ENCODE measurements at regions not wholly inside any gene's neighbourhood (a gene's known extent, or its start where the extent isn't known, plus 50 kb on each side); places are given as distances from the start of the nearest gene placed in this dataset.

DNA sequence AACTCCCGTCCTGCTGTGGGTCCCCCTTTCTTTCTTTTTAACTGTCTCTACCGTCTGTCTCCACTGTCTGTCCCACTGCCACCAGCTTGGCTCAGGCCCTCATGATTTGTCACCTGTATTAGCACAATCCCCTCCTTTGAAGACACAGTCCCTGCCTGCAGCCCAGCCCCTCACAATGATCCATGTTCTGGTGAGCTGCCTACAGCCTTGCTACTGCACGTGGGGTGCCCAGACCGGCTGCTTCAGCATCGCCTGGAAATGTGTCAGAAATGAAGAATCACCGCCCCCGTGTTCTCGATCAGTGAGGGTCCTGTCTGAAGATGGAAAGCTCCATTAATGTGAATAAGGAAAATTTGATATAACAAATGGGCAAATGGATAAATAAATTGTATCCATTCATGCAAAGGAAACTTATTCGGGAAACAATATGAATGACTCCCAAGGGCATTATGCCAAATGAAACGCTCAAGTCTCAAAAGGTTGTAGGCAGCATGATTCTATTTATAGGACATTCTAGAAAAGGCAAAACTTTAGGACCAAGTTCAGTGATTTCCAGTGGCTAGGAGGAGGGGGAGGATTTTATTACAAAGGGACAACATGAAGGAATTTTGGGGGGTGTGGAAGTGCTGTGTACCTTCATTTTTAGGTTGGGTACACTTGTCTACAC lies 59.4 kb upstream of the CD83 start:
- DNase-seq (ENCODE audit: low read depth): no peak
- H3K4me3 ChIP-seq (ENCODE audit: low read depth, low read length): no peak overlapping the region
- TF ChIP-seq, protein P1, sequence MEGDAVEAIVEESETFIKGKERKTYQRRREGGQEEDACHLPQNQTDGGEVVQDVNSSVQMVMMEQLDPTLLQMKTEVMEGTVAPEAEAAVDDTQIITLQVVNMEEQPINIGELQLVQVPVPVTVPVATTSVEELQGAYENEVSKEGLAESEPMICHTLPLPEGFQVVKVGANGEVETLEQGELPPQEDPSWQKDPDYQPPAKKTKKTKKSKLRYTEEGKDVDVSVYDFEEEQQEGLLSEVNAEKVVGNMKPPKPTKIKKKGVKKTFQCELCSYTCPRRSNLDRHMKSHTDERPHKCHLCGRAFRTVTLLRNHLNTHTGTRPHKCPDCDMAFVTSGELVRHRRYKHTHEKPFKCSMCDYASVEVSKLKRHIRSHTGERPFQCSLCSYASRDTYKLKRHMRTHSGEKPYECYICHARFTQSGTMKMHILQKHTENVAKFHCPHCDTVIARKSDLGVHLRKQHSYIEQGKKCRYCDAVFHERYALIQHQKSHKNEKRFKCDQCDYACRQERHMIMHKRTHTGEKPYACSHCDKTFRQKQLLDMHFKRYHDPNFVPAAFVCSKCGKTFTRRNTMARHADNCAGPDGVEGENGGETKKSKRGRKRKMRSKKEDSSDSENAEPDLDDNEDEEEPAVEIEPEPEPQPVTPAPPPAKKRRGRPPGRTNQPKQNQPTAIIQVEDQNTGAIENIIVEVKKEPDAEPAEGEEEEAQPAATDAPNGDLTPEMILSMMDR (IDR thresholded peaks at IDR 0.05; ENCODE audit: insufficient read depth, low read depth, low read length, missing control alignments): no peak

DNA sequence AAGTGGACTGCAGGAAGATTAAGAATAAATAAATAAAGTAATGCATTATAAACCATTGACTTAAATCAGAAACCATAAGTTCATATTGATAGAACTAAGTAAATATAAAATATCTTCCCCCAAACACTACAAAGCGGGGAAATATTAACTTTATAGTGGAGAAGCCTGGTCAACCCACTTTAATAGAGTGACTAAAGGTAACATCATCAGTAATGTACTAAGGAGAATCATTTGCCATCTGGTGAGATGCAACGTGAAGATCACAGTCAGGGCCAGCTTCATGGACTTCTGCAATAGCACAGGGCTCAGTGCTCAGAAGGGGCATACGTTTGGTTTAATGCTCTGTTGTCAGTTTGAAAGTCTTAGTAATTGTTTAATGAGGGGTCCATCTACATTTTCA lies 58.8 kb upstream of the CD83 start:
- no peak overlapping the region for H3K4me3 ChIP-seq (ENCODE audit: low read depth, low read length)
- DNase-seq (ENCODE audit: low read depth): no peak
- TF ChIP-seq, protein P1 (IDR thresholded peaks at IDR 0.05; ENCODE audit: insufficient read depth, low read depth, low read length, missing control alignments): no peak

DNA sequence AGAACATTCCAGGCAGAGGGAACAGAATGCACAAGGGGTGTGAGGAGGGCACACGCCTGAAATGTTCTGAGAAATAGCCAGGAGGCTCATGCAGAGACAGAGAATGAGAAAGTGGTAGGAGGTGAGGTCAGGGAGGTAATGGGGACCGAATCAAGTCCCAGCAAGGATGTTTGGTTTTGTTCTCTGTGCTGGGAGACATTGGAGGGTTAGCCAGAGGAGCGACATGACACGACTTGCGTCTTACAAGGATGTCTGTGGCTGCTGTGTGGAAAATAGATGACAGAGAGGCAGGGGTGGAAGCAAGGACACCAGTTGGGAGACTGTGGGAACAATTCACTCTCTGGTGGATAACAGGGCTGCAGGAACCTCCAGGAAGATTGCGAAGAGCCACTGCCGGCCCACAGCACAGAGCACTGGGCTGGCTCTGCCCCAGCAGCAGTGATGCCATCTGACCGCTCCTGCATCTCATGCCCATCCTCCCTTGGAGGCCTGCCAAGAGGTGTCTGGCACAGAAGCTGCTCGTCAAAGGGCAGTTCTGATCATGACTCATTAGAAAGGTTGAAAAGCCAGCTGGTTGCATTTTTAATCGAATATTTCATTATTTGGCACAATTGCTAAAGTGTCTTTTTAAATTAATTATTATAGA lies 57.7 kb upstream of the CD83 start:
- TF ChIP-seq, protein P1 (IDR thresholded peaks at IDR 0.05; ENCODE audit: insufficient read depth, low read depth, low read length, missing control alignments): no peak
- DNase-seq (ENCODE audit: low read depth): no peak
- H3K4me3 ChIP-seq (ENCODE audit: low read depth, low read length): no peak overlapping the region

DNA sequence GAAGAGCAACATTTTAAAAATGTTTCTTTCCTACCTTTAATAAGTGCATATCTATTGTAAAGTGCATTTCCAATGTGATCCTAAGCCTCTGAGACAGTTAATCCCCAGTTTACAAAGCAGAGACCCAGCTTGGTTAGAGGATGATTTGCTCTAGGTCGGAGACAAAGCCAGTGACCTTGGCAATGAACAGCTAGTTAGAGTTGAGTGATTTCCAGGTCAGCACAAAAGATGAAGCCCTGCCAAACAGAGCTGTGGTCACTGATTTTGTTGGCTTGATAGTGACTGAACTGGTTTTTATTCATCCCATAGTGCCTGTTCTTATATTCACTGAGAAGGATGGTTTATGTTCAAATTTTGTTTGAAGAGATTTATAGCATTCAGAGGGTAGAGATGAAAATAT lies 56.6 kb upstream of the CD83 start:
- H3K4me3 ChIP-seq (ENCODE audit: low read depth, low read length): no peak overlapping the region
- DNase-seq (ENCODE audit: low read depth): no peak
- TF ChIP-seq, protein P1 (IDR thresholded peaks at IDR 0.05; ENCODE audit: insufficient read depth, low read depth, low read length, missing control alignments): no peak

DNA sequence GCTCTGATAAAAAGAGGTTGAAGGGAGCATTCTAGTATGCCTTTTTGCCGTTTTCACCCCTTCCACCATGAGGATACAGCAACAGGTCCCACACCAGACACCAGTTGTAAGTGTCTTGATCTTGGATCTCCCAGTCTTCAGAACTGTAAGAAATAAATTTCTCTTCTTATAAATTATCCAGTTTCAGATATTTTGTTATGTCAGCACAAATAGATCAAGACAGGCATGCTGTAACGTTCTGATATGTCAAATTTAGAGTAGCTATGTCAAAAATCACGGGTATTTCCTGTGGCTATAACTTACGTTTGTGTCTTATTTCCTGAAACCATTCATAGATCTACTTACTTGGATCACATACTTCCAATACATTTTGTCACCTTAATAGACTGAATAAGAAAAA lies 55.9 kb upstream of the CD83 start:
- TF ChIP-seq, protein P1 (IDR thresholded peaks at IDR 0.05; ENCODE audit: insufficient read depth, low read depth, low read length, missing control alignments): no peak
- no peak for DNase-seq (ENCODE audit: low read depth)
- H3K4me3 ChIP-seq (ENCODE audit: low read depth, low read length): no peak overlapping the region

DNA sequence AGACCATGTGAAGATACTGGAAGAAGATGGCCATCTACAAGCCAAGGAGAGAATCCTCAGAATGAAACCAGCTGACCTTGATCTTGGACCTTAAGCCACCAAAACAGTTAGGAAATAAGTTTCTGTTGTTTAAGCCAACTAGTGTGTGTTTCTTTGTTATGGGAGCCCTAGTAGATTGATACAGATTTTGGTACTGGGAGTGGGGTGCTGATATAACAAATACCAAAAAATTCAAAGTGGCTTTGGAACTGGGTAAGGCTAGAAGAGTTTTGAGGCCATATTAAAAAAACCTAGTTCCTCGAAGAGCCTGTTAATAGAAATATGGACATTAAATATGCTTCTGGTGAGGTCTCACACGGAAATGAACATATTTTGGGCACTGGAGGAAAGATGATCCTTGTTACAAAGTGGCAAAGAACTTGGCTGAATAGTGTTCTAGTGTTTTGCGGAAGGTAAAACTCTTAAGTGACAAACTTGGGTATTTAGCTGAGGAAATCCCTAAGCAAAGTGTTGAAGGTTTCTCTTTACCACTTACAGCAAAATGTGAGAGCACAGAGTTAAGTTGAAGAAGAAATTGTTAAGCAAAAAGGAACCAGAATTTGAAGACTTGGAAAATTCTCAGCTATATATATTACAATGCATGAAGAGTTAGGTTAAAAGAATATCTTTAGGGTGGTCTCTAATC lies 55.1 kb upstream of the CD83 start:
- DNase-seq (ENCODE audit: low read depth): no peak
- TF ChIP-seq, protein P1 (IDR thresholded peaks at IDR 0.05; ENCODE audit: insufficient read depth, low read depth, low read length, missing control alignments): no peak
- H3K4me3 ChIP-seq (ENCODE audit: low read depth, low read length): no peak overlapping the region
